Medulla oblongata (tissue), 1 donor: ENCODE measurements at regions not wholly inside any gene's neighbourhood (a gene's known extent, or its start where the extent isn't known, plus 50 kb on each side); places are given as distances from the start of the nearest gene placed in this dataset.

Experiments
- DNase-seq: peaks from one replicate; pipeline ENCODE4 v3.0.0-alpha.2; 2015; ENCODE audit errors: extremely low spot score

DNA sequence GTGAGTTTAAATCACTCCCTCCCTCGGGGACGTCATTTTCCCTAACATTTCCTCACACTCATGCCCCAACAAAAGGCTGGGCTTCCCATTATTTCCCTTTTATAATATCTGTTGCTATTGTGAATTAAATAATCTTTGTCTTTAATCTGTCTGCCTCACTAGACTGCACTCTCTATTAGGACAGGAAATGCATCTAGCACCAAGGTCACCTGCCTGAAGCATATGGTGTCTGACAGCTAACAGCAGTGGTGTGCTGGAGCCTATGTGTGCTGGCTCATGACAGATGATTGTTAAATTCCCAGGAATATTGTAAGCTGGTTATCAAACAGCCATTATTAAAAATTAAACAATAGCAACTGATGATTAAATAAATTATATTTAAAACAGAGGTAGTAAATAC is 237.0 kb upstream of the CEP162 start:
- no peak for DNase-seq

GRCh38 chr6:84462698-84463097 is 235.3 kb upstream of the CEP162 start:
- DNase-seq, result no peak

DNA sequence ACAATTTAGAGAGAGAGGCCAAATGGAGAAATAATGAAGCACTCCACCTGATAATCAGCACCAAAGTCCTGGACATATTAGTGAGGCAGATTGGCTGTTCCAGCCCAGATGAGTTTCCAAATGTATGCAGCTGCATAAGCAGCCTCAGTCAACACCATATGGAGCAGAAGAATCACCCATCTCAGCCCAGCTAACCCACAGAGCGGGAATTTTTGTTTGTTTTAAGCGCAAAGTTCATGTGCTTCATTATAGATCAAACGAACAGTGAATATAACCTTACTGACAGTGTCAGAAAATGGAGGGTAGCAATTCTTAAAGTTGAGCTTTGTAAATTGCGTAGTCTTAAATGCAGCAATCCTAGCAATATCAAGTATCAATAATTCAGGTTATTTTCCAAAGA is 234.0 kb upstream of the CEP162 start:
- no peak for DNase-seq

DNA sequence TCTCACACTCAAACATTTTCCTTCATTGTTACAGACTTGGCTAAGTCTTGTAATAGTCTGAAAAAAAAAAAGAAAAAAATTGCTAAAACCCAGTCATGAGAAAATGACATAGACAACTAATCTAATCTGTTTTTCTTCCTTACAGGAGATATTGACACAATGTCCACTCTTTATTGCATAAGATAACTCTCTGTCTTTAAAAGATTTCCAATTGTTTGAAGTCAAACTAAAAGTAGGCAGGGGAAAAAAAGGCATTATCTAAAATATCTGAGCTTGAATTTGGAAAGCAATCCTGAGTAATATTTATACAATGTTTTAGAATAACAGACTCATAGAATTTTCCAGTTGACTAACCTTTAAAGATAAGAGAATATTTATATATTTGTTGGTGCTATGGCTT is 233.0 kb upstream of the CEP162 start:
- no peak for DNase-seq

DNA sequence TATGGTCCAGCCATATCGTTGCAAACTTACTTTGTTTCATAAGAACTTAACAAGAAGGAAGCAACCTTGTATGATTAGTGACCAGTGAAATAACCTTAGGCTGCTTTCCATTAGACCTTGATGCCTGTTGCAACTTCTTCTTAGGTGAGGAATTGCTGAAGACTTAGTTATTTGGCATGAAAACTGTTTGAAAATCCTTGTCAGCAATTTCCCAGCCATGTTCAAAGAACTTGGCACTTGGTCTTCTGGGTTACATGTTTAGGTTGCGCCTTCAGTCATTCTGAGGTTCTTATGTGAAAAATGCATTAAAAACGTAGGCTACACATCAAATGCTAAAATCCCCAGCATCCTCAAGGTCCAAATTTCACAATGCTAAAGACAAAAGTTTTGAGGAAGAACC is 232.0 kb upstream of the CEP162 start:
- DNase-seq, result no peak

DNA sequence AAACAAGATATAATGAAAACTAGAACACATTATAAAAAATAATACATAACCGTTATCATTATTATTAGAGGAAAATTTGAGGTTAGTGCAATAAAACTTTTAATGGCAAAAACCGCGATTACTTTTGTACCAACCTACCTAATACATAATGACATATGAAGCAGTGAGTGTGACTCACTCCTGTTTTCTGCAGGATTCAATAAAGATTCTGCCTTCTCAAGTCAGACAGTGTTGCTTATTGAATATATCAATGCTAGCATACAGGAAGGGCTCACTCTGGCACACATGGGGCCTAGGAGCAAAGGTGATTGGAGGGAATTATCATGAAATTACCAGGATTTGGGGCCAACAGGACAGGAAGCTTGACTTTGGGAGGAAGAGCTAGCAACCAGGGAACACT is 230.8 kb upstream of the CEP162 start:
- no peak for DNase-seq

GRCh38 chr6:84457276-84457675 is 229.8 kb upstream of the CEP162 start:
- no peak for DNase-seq

DNA sequence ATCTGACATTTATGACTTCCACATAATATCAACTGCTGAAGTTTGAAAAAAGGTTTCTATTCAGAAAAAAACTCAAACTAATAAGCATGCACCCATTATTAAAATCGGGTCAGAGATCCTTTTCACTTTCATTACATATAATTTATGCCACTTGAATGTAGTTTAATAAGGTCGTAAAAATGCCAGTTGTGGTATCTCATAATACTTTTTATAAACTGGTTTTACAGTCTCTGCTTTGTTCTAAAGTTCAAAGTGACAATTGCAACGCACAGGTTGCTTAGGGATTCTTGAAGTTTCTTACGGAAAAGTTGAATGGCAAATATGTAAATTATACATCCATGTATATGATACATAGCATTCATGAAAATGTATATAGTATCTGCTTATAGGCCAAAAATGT is 229.4 kb upstream of the CEP162 start:
- DNase-seq, result no peak

DNA sequence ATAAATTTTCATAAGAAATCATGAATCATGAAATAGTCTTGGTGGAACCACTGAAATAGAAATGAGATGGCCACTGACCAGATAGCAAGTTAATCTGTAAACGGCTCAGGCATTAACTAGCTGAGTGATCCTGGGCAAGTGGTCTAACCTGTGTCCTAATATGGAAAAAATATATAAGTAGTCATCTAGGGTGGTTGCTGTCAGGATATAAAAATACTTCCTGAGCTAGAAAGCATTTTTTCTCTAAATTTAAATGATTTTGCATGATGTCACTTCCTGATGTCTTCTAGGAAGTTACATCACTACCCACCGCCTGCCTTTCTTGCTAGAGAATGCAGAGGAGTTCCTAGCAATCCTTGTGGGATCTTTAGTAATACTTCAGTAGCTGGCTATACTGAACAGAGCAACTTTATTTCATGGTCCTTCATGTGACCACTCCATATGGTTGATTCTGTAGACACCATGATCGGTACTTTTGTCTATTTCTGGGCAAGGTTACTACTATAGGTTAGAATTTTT is 228.1 kb upstream of the CEP162 start:
- DNase-seq, result no peak

GRCh38 chr6:84453499-84453898 is 226.1 kb upstream of the CEP162 start:
- no peak for DNase-seq

DNA sequence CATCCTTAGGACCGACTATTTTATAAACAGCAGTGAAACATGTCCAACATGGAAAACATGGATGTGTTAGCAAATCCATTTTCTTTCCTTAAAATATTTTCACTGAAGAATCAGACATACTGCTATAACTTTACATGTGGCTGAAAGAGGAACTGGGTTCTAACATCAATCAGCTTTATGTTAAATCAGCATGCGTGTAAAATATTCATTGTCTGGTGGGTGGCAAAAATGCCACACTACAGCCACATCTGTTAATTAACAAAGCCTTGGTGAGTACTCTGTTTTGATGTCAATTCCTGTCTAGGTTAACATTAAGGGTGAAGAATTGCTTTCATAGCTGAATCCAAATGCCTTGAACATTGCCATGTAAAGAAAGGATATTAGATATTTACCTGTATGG is 222.6 kb upstream of the CEP162 start:
- DNase-seq, result no peak

DNA sequence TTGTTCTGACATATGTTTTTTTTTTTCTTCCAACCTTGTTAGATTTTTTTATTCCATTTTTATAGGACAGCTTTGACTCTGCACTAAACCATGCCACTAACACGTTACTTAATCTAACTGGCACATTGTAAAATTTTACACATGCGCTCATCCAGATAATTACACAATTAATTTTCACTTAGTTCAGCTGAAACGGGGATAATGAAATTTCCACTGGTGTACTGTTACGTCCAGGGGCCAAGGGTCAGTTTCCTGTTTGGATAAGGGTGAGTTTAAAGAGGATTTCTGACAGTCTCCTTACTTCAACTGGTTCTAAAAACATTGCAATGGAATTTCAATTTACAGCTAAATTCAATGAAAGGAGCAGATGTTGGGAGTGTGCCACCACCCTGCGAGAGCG is 221.8 kb upstream of the CEP162 start:
- DNase-seq, result no peak

DNA sequence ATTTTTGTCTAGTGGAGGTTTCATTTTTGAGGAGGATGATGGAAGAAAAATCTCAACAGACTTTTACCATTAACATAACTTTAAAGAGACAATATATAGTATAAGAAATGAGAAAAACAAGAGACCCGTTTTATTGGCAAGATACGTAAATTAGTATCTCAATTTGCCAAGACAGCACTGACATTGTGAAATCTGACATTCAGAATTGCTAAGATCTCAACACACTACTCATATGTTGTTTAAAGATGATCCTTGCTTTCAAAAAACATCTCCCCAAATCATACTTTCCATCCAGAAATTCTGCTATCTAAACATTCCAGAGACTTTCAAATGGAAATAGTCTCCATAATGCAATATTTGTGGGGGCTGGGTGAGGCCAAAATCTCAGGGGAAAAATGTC is 220.9 kb upstream of the CEP162 start:
- no peak for DNase-seq

DNA sequence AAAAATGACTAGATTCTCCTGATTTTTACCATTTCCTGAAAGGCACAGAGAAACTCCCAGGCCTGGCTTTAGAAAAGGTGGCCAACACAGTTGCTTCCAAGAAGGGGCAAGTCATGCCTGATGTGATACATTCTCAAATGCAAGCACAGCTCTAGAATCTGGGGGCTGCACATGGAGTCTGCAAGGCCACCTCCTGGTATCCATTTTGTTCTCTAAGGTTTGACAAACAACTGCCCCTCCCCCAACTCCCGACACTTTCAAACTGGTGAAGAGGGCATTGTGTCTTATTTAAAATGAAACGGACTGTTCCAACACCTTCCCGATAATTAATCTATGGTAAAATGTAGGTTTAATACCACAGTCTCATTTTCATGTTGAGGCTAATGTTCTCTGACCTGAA is 220.2 kb upstream of the CEP162 start:
- DNase-seq, result no peak

- no peak for DNase-seq
Observed at GRCh38 chr6:84445068-84445467, 217.6 kb upstream of the CEP162 start.

DNA sequence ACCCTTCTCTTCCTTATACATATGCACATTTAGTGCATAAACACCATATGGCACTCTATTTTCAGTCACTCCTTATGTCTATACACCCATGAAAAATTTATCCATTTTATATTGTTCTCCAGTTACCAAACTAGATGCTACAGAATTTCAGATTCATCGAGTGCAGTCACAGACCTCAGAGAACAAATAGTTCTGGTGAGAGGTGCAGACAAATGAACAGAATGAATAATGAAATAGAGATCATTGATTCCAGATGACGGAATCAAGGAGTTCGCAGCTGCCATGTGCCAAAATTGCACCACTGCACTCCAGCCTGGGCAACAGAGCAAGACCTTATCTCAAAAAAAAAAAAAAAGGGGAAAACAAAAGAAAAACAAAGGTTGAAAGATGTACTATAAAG is 214.8 kb upstream of the CEP162 start:
- no peak for DNase-seq

GRCh38 chr6:84441456-84441855 is 214.0 kb upstream of the CEP162 start:
- DNase-seq, result no peak

- no peak for DNase-seq
Observed at GRCh38 chr6:84434550-84434949, 207.1 kb upstream of the CEP162 start.

GRCh38 chr6:84432619-84433018 is 205.2 kb upstream of the CEP162 start:
- no peak for DNase-seq

GRCh38 chr6:84428300-84428907 is 201.0 kb upstream of the CEP162 start:
- peak; percentile 59 for DNase-seq

DNA sequence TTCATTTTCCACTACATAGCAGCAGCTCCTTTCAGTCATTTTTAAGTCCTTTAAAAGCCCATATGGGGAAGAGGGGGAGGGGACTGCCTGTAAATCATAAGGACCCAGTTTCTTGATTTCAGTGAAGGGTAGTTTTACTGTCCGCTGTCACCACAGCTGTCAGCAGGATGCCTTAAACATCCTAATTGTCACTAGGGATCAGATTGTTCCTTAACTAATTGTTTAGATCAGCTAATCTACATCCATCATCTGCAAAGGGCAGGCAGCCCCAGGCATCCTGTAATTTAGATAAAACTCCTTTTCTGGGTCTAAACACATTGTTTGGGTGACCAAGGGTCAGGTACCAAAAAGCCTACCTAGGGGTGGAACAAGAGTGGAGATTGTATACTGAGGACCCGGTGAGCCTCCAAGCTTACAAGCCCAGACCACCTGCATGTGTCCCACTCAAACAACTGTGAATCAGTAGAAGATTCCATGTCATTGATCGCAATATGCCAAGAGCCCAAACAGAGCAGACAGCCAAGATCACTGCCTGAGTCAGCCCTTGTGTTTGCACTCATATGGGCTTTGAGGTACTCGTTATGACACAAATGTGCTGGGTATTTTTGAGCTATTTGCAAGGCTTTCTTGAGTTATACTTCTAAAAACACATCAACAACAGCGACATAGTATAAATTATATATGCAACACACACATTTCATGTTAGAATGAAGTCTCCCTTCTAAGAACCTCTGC is 198.7 kb upstream of the CEP162 start:
- DNase-seq, result no peak

DNA sequence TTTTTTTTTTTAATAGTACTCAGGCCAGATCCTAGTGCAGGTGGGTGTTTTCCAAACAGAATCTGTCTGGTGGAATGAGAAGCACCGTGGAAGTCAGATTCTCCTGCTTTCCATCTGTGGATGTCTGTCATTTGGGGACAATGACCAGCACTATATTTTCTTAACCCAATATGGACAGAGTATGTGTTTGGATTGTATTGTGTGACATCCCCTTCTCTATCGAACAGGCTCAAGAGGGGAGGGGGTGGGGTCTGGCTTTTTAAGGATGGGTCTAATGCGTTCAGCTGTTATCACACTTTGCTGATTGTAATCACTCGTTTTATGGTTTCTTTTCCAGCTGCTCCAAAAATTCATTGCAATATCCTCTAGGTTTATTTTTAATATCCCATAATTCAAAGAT is 197.5 kb upstream of the CEP162 start:
- DNase-seq, result no peak

DNA sequence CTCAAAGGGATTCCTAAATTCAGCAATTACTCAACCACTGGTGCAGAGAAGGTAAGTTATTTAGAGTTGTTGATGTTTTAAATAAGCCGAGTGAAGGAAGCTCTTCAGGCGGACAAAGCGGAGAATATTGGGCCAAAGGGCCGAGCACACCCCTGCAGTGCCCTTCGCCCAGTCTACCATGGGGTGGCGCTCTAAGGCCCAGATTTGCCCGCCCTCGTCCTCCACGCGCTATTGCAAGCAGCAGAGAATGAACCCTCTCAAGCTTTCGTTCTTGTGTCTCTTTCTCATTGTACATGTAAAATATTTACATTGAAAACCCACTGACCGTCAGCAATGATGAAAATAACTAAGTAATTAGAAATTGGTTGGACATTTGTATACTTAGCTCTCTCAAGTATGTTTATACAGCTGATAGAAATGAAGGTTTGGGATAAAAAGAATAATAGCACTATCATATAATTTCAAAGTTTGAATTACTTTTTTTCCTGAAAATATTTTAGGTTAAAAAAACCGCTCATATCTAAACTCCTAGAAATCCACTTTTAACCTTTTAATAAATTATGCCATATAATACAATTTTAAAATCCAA is 195.0 kb upstream of the CEP162 start:
- peak; percentile 12 for DNase-seq
